ENCODE measurements at regions not wholly inside any gene's neighbourhood (a gene's known extent, or its start where the extent isn't known, plus 50 kb on each side); places are given as distances from the start of the nearest gene placed in this dataset.

DNA sequence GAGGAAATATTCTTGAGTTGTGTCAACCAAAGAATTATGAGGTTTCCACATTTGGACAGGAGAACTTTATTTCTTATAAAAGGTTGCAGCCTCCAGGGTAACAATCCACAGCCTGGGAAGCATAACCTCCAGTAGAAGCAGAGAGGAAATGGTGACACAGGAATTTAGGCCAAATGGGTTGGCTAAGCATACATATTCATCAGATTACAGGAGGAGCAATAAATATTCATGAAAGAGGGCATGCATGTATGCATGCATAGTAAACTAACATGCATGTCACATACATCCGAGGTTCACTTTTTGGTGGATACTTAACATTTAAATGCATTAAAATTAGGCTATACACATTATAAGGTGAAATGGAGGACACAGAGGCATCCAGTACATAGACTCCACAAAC, 55.7 kb upstream of the NT5E start:
- TF ChIP-seq, protein P1, sequence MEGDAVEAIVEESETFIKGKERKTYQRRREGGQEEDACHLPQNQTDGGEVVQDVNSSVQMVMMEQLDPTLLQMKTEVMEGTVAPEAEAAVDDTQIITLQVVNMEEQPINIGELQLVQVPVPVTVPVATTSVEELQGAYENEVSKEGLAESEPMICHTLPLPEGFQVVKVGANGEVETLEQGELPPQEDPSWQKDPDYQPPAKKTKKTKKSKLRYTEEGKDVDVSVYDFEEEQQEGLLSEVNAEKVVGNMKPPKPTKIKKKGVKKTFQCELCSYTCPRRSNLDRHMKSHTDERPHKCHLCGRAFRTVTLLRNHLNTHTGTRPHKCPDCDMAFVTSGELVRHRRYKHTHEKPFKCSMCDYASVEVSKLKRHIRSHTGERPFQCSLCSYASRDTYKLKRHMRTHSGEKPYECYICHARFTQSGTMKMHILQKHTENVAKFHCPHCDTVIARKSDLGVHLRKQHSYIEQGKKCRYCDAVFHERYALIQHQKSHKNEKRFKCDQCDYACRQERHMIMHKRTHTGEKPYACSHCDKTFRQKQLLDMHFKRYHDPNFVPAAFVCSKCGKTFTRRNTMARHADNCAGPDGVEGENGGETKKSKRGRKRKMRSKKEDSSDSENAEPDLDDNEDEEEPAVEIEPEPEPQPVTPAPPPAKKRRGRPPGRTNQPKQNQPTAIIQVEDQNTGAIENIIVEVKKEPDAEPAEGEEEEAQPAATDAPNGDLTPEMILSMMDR (IDR thresholded peaks at IDR 0.05; ENCODE audit: low read length), result no peak
- no peak for TF ChIP-seq EZH2 (IDR thresholded peaks at IDR 0.05; ENCODE audit: borderline replicate concordance, low read length)
- H3K9me2 ChIP-seq (ENCODE audit: low read depth, low read length), result no peaks in the 10 kb centered on the region
- no peak overlapping the region for H3K9ac ChIP-seq (ENCODE audit: low read length)
- no peak overlapping the region for H3K4me2 ChIP-seq (ENCODE audit: low read length)
- no peaks in the 10 kb centered on the region for H3K27me3 ChIP-seq (ENCODE audit: insufficient read depth, low read length)
- H3K79me2 ChIP-seq (ENCODE audit: insufficient read depth, low read length), result no peaks in the 10 kb centered on the region
- H3K4me1 ChIP-seq (ENCODE audit: insufficient read depth, low read length, severe bottlenecking), result no peaks in the 10 kb centered on the region
- no peak overlapping the region for H2AFZ ChIP-seq (ENCODE audit: low read length)
- no peak overlapping the region for H3K27ac ChIP-seq (ENCODE audit: low read depth, low read length, poor library complexity, severe bottlenecking)
- H3K36me3 ChIP-seq (ENCODE audit: insufficient read depth, low read length), result no peaks in the 10 kb centered on the region
- no peaks in the 10 kb centered on the region for H3K9me3 ChIP-seq (ENCODE audit: low read length)
- no peak overlapping the region for H3K4me3 ChIP-seq (ENCODE audit: low read depth, low read length, poor library complexity, severe bottlenecking)
- H3F3A ChIP-seq (ENCODE audit: insufficient read depth, low read length), result no peaks in the 10 kb centered on the region
- no peaks in the 10 kb centered on the region for H4K20me1 ChIP-seq (ENCODE audit: insufficient read depth, low read length)

DNA sequence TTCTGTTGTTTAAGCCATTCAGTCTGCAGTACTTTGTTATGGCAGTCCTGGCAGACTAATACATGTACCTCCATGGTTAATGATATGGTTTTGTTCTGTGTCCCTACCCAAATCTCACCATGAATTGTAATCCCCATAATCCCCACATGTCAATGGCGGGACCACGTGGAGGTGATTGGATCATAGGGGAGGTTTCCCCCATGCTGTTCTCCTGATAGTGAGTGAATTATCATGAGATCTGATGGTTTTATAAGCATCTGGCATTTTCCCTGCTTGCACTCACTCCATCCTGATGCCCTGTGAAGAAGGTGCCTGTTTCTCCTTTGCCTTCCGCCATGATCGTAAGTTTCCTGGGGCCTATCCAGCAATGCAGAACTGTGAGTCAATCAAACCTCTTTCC, 57.5 kb upstream of the NT5E start:
- H3K27me3 ChIP-seq (ENCODE audit: insufficient read depth, low read length), result no peaks in the 10 kb centered on the region
- no peaks in the 10 kb centered on the region for H3K9me3 ChIP-seq (ENCODE audit: low read length)
- TF ChIP-seq, protein P1 (IDR thresholded peaks at IDR 0.05; ENCODE audit: low read length), result no peak
- no peak for TF ChIP-seq EZH2 (IDR thresholded peaks at IDR 0.05; ENCODE audit: borderline replicate concordance, low read length)
- no peak overlapping the region for H3K4me2 ChIP-seq (ENCODE audit: low read length)
- H3K4me1 ChIP-seq (ENCODE audit: insufficient read depth, low read length, severe bottlenecking), result no peaks in the 10 kb centered on the region
- H3K27ac ChIP-seq (ENCODE audit: low read depth, low read length, poor library complexity, severe bottlenecking), result no peak overlapping the region
- H3F3A ChIP-seq (ENCODE audit: insufficient read depth, low read length), result no peaks in the 10 kb centered on the region
- no peaks in the 10 kb centered on the region for H3K36me3 ChIP-seq (ENCODE audit: insufficient read depth, low read length)
- H3K9me2 ChIP-seq (ENCODE audit: low read depth, low read length), result no peaks in the 10 kb centered on the region
- H3K79me2 ChIP-seq (ENCODE audit: insufficient read depth, low read length), result no peaks in the 10 kb centered on the region
- H2AFZ ChIP-seq (ENCODE audit: low read length), result no peak overlapping the region
- no peak overlapping the region for H3K4me3 ChIP-seq (ENCODE audit: low read depth, low read length, poor library complexity, severe bottlenecking)
- no peak overlapping the region for H3K9ac ChIP-seq (ENCODE audit: low read length)
- H4K20me1 ChIP-seq (ENCODE audit: insufficient read depth, low read length), result no peaks in the 10 kb centered on the region

GRCh38 chr6:85390775-85391174, 59.1 kb upstream of the NT5E start:
- H3F3A ChIP-seq (ENCODE audit: insufficient read depth, low read length), result no peaks in the 10 kb centered on the region
- no peak overlapping the region for H3K4me2 ChIP-seq (ENCODE audit: low read length)

More at GRCh38 chr6:85390775-85391174, 59.1 kb upstream of the NT5E start:
- no peaks in the 10 kb centered on the region for H4K20me1 ChIP-seq (ENCODE audit: insufficient read depth, low read length)
- no peak overlapping the region for H3K4me3 ChIP-seq (ENCODE audit: low read depth, low read length, poor library complexity, severe bottlenecking)
- no peaks in the 10 kb centered on the region for H3K4me1 ChIP-seq (ENCODE audit: insufficient read depth, low read length, severe bottlenecking)
- H3K36me3 ChIP-seq (ENCODE audit: insufficient read depth, low read length), result no peaks in the 10 kb centered on the region
- no peak overlapping the region for H3K27ac ChIP-seq (ENCODE audit: low read depth, low read length, poor library complexity, severe bottlenecking)
- H3K27me3 ChIP-seq (ENCODE audit: insufficient read depth, low read length), result no peaks in the 10 kb centered on the region
- TF ChIP-seq EZH2 (IDR thresholded peaks at IDR 0.05; ENCODE audit: borderline replicate concordance, low read length), result no peak
- TF ChIP-seq, protein P1 (IDR thresholded peaks at IDR 0.05; ENCODE audit: low read length), result no peak
- H3K79me2 ChIP-seq (ENCODE audit: insufficient read depth, low read length), result no peaks in the 10 kb centered on the region
- no peaks in the 10 kb centered on the region for H3K9me3 ChIP-seq (ENCODE audit: low read length)
- H3K9me2 ChIP-seq (ENCODE audit: low read depth, low read length), result no peaks in the 10 kb centered on the region
- no peak overlapping the region for H2AFZ ChIP-seq (ENCODE audit: low read length)
- no peak overlapping the region for H3K9ac ChIP-seq (ENCODE audit: low read length)
